Dendritic cell treated with granulocyte-macrophage colony-stimulating factor and Interleukin-4, amounts not matched to agents 40 ng/mL and 50 ng/mL, for 4 days (primary cell): ENCODE measurements at regions not wholly inside any gene's neighbourhood (a gene's known extent, or its start where the extent isn't known, plus 50 kb on each side); places are given as distances from the start of the nearest gene placed in this dataset.
"Not testable (repeated sequence)": the region's sequence is repeated elsewhere in the genome, so short reads cannot be mapped to it uniquely, and the experiment has no call there.

Source experiments
- H3K27ac Mint-ChIP-seq: one replicate; pipeline ENCODE4 v1.8.0; 2022; ENCODE audit warnings: mild to moderate bottlenecking, mixed read lengths
- H3K27me3 Mint-ChIP-seq: one replicate; pipeline ENCODE4 v1.8.0; 2022; ENCODE audit warnings: mild to moderate bottlenecking, mixed read lengths
- H3K36me3 Mint-ChIP-seq: one replicate; pipeline ENCODE4 v1.8.0; 2022; ENCODE audit warnings: low read depth, mixed read lengths
- H3K4me1 Mint-ChIP-seq: one replicate; pipeline ENCODE4 v1.8.0; 2022; ENCODE audit warnings: low read depth, mixed read lengths
- H3K4me3 Mint-ChIP-seq: one replicate; pipeline ENCODE4 v1.8.0; 2022; ENCODE audit warnings: mild to moderate bottlenecking, moderate library complexity, mixed read lengths
- H3K9me3 Mint-ChIP-seq: one replicate; pipeline ENCODE4 v1.8.0; 2022; ENCODE audit warnings: mixed read lengths
- intact Hi-C: fragments of 100-400 bp; cut with micrococcal nuclease; formaldehyde crosslinking; loops from one replicate; pipeline ENCODE4 v1.15.0; 2022

- Mint-ChIP-seq H3K4me3 (no peak overlapping the region), H3K9me3 (peaks cover 9% of the 10 kb centered on the region), H3K27ac (no peak overlapping the region), H3K27me3 (no peaks in the 10 kb centered on the region), H3K36me3 (no peaks in the 10 kb centered on the region), H3K4me1 (no peaks in the 10 kb centered on the region)
- intact Hi-C loops, result no loop called here
Observed at GRCh38 chr13:103898481-103898880, 832.3 kb upstream of the SLC10A2 start.

DNA sequence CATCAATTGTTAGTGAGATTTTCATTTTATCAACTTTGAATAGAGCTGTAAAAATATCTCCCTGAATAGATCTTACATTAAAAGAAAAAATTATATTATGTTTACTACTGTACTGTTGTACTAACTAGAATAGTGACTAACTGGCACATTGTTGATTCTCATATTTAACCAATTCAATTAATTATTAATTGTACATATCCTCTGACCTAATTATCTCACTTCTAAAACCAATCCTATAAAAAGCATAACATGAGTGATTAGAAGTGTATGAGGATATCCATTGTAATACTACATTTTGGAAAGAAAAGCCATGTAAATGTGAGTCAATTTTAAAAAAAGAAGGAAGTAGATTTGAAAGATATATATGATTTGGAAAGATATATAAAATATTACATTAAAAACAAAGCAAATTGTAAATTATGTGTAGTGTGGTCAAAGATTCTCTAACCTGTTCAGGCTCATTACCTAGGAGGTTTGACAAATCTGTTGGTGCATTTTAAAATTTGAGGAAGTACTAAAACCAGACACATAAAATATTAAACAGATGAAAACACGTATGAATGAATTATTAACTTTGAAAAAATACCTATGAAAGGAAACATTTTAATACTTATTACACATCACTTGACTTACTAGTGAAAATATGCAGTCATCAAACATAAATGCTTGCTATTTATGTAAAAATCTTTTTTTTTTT lies 829.8 kb upstream of the SLC10A2 start:
- Mint-ChIP-seq H3K27me3 (no peaks in the 10 kb centered on the region), H3K4me1 (no peaks in the 10 kb centered on the region), H3K4me3 (no peak overlapping the region), H3K36me3 (no peaks in the 10 kb centered on the region), H3K9me3 (peaks cover 18% of the 10 kb centered on the region), H3K27ac (no peak overlapping the region)
- intact Hi-C loops, result no loop called here

DNA sequence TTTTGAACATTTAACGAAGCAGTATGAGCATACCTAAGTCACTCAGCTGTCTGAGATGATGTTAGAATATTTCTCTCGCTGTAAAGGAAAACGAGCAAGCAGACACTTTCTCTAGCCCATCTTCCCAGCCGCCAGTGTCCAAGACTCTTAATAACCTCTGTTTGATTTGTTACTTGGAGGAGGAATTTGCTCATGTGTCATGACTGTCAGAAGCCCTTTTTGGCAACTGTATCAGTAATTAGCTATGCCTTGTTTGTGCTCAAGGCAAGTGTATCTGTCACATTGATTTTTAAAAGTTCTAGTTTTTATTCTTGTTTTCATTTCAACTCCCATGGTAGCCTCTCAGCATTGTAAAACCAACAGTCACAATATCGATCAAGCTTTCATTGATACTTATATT lies 828.4 kb upstream of the SLC10A2 start:
- no peaks in the 10 kb centered on the region for H3K4me1 Mint-ChIP-seq
- intact Hi-C loops, result no loop called here
- H3K27ac Mint-ChIP-seq, result no peak overlapping the region
- no peaks in the 10 kb centered on the region for H3K36me3 Mint-ChIP-seq
- H3K4me3 Mint-ChIP-seq, result no peak overlapping the region
- H3K27me3 Mint-ChIP-seq, result no peaks in the 10 kb centered on the region
- H3K9me3 Mint-ChIP-seq, result peaks cover 18% of the 10 kb centered on the region

DNA sequence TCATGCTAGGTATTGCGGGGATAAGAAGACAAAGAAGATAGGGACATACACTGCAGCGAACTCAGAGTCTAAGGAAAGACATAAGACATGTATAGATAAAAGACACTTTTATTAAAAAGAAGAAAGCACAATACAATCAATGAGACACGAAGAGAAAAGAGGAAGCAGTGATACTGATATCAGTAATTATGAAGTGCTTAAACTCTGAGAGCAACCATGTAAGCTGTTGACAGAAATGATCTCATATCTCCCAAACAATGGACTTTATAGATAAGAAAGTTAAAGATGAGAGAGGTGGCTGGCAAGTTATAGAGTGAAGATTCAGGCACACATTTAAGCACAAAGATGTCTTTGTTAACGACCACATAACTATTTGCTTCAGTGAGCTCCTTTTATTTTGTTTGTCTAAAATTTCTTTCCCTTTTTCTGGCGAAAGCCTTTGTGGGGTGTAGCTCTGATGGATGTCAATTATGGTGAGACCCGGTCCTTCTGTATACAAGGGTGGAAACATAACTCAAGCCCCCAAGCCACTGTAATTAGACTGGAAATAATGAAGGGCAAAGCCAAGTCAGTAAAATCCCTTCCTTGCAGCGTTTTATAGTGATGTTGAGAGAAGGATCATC lies 818.0 kb upstream of the SLC10A2 start:
- no peaks in the 10 kb centered on the region for H3K9me3 Mint-ChIP-seq
- no peak overlapping the region for H3K27ac Mint-ChIP-seq
- intact Hi-C loops, result no loop called here
- no peaks in the 10 kb centered on the region for H3K4me1 Mint-ChIP-seq
- no peak overlapping the region for H3K4me3 Mint-ChIP-seq
- H3K36me3 Mint-ChIP-seq, result no peaks in the 10 kb centered on the region
- H3K27me3 Mint-ChIP-seq, result no peaks in the 10 kb centered on the region

- H3K27ac Mint-ChIP-seq, result no peak overlapping the region
- no peaks in the 10 kb centered on the region for H3K9me3 Mint-ChIP-seq
- intact Hi-C loops, result no loop called here
- no peak overlapping the region for H3K4me3 Mint-ChIP-seq
- no peaks in the 10 kb centered on the region for H3K27me3 Mint-ChIP-seq
- H3K4me1 Mint-ChIP-seq, result no peaks in the 10 kb centered on the region
- no peaks in the 10 kb centered on the region for H3K36me3 Mint-ChIP-seq
Observed at GRCh38 chr13:103883698-103884097, 817.5 kb upstream of the SLC10A2 start.

DNA sequence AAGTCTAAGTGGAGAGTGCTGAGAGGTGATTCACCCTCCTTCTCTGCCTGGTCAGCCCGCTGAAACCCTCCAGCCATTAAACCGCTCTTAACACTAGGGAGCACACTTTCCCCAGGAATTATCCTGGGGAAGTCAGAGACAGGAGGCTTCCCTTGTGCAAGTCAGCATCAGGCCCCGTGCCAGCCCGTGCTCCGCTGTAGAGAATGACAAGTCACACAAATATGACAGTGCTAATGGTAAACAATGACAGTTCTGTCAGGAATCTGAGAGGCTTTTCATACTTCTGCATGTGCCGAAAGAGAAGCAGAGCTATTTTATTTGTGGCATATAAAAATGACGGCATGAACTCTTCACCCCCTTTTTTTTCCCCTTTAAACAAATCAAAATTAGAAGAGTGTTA lies 816.9 kb upstream of the SLC10A2 start:
- Mint-ChIP-seq H3K4me1 (no peaks in the 10 kb centered on the region), H3K27me3 (no peaks in the 10 kb centered on the region), H3K4me3 (no peak overlapping the region), H3K9me3 (no peaks in the 10 kb centered on the region), H3K27ac (no peak overlapping the region), H3K36me3 (no peaks in the 10 kb centered on the region)
- intact Hi-C loops, result no loop called here

DNA sequence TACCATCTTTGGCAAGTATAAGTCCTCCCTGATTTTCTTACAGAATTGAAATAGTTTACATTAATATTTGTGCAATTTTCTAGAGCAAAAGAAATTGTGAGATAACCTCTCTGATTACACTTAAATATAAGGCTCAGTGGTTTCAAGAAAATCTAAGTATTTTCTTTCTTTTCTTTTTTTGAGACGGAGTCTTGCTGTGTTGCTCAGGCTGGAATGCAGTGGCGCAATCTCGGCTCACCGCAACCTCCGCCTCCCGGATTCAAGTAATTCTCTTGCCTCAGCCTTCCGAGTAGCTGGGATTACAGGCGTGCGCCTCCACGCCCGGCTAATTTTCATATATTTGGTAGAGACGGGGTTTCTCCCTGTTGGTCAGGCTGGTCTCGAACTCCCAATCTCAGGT lies 813.9 kb upstream of the SLC10A2 start:
- H3K36me3 Mint-ChIP-seq, H3K27me3 Mint-ChIP-seq, H3K27ac Mint-ChIP-seq, H3K4me3 Mint-ChIP-seq, intact Hi-C loops, H3K4me1 Mint-ChIP-seq, H3K9me3 Mint-ChIP-seq: not testable (repeated sequence)

GRCh38 chr13:103878891-103879605 lies 812.8 kb upstream of the SLC10A2 start:
- intact Hi-C loops, result no loop called here
- Mint-ChIP-seq H3K27ac (no peak overlapping the region), H3K36me3 (no peaks in the 10 kb centered on the region), H3K27me3 (no peaks in the 10 kb centered on the region), H3K4me3 (no peak overlapping the region), H3K9me3 (no peaks in the 10 kb centered on the region), H3K4me1 (no peaks in the 10 kb centered on the region)

GRCh38 chr13:103876571-103876970 lies 810.4 kb upstream of the SLC10A2 start:
- intact Hi-C loops, result no loop called here
- Mint-ChIP-seq H3K9me3 (peaks cover 3% of the 10 kb centered on the region), H3K4me1 (no peaks in the 10 kb centered on the region), H3K4me3 (no peak overlapping the region), H3K27me3 (no peaks in the 10 kb centered on the region), H3K36me3 (no peaks in the 10 kb centered on the region), H3K27ac (no peak overlapping the region)

GRCh38 chr13:103873725-103874124 lies 807.5 kb upstream of the SLC10A2 start:
- Mint-ChIP-seq H3K4me3 (no peak overlapping the region), H3K27ac (no peak overlapping the region), H3K4me1 (no peaks in the 10 kb centered on the region), H3K27me3 (no peaks in the 10 kb centered on the region), H3K36me3 (no peaks in the 10 kb centered on the region), H3K9me3 (peaks cover 7% of the 10 kb centered on the region)
- intact Hi-C loops, result no loop called here

- Mint-ChIP-seq H3K9me3 (peaks cover 8% of the 10 kb centered on the region), H3K4me3 (no peak overlapping the region), H3K4me1 (no peaks in the 10 kb centered on the region), H3K27me3 (no peaks in the 10 kb centered on the region), H3K36me3 (no peaks in the 10 kb centered on the region), H3K27ac (no peak overlapping the region)
- intact Hi-C loops, result no loop called here
Observed at GRCh38 chr13:103866048-103866447, 799.8 kb upstream of the SLC10A2 start.

DNA sequence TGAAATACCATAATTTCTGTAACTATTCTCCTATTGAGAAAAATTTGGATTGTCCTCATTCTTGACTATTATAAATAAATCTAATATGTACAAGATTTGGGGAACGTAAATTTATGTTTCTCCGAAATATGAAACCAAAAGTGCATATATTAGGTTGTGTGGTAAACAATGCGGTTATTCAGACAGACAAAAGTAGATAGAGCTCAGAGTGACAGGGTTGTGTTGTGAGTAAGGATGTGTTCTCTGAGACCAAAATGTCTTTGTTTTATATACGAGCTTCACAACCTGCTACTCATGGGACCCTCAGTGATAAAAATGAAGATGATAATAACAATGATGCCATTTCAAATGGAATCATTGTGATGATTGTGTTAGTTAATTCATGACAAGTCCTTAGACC lies 796.3 kb upstream of the SLC10A2 start:
- H3K27ac Mint-ChIP-seq, result no peak overlapping the region
- H3K36me3 Mint-ChIP-seq, result no peaks in the 10 kb centered on the region
- intact Hi-C loops, result no loop called here
- no peak overlapping the region for H3K4me3 Mint-ChIP-seq
- H3K4me1 Mint-ChIP-seq, result no peaks in the 10 kb centered on the region
- H3K27me3 Mint-ChIP-seq, result no peaks in the 10 kb centered on the region
- H3K9me3 Mint-ChIP-seq, result no peaks in the 10 kb centered on the region

GRCh38 chr13:103859952-103860351 lies 793.7 kb upstream of the SLC10A2 start:
- no peaks in the 10 kb centered on the region for H3K4me1 Mint-ChIP-seq
- no peaks in the 10 kb centered on the region for H3K9me3 Mint-ChIP-seq
- H3K4me3 Mint-ChIP-seq, result no peak overlapping the region
- intact Hi-C loops, result no loop called here
- H3K27me3 Mint-ChIP-seq, result no peaks in the 10 kb centered on the region
- no peak overlapping the region for H3K27ac Mint-ChIP-seq
- no peaks in the 10 kb centered on the region for H3K36me3 Mint-ChIP-seq

DNA sequence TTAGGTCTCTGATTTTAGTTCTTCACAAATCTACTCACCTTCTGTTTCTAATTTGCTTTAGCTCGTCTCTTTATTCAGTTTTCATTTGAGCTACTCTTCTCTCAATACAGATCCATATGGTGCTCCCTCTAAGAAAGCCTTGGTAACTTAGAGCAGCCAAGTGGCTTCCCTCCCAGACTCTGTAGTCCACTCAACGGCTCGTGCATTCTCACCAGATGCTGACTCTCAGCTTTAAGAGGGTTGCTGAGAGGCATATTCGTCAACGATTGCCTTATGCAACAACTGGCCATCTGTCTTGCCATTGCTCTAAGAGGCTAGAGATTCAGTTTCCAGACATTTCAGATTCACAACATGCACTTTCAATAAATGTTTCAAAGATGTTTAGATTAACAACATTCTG lies 785.8 kb upstream of the SLC10A2 start:
- no peak overlapping the region for H3K27ac Mint-ChIP-seq

More for the DNA sequence above, 785.8 kb upstream of the SLC10A2 start:
- Mint-ChIP-seq H3K9me3 (peaks cover 9% of the 10 kb centered on the region), H3K4me1 (no peaks in the 10 kb centered on the region), H3K4me3 (no peak overlapping the region), H3K36me3 (no peaks in the 10 kb centered on the region), H3K27me3 (no peaks in the 10 kb centered on the region)
- intact Hi-C loops, result no loop called here
